GM12878 (cell line): ENCODE measurements at regions not wholly inside any gene's neighbourhood (a gene's known extent, or its start where the extent isn't known, plus 50 kb on each side); places are given as distances from the start of the nearest gene placed in this dataset.

Source experiments
- ATAC-seq: fragments of 200-7000 bp; cut with Tn5 transposase; 3 replicates; pipeline ENCODE4 v1.9.1; 2020; ENCODE audit warnings: mild to moderate bottlenecking, moderate library complexity
- BruUV-seq: library from RNA; stranded (reverse); fragments of 400-500 nt; replicated peaks from 2 replicates; lab custom pipeline; 2021; lab: Mats Ljungman, UMichigan
- CTCF ChIA-PET: fragments of 300-600 bp; sonication (Branson Sonifier 250); formaldehyde crosslinking; extraction: SDS; loops from one replicate; lab custom pipeline; 2021; ENCODE audit warnings: inconsistent platforms; lab: Yijun Ruan, JAX
- POLR2A ChIA-PET: fragments of 350-600 bp; formaldehyde crosslinking; extraction: SDS; loops from one replicate; lab custom pipeline; 2021; ENCODE audit warnings: inconsistent platforms; lab: Charles Lee
- RAD21 ChIA-PET: fragments of 300-600 bp; sonication (Branson Sonifier 250); formaldehyde crosslinking; loops from one replicate; lab custom pipeline; 2023; ENCODE audit warnings: antibody characterized with exemption; ENCODE audit not compliant: unreplicated experiment; lab: Charles Lee
- SMC1A ChIA-PET: fragments of 300-600 bp; sonication (Branson Sonifier 250); formaldehyde crosslinking; loops from one replicate; lab custom pipeline; 2023; ENCODE audit not compliant: unreplicated experiment, uncharacterized antibody; lab: Charles Lee
- DNase-seq: peaks from one replicate; pipeline ENCODE4 v3.0.0-alpha.2; 2011; ENCODE audit warnings: low read depth, low spot score
- FAIRE-seq: peaks from 3 replicates; lab custom pipeline; 2011; peaks lifted over from hg19 to GRCh38; lab: Jason Lieb, UNC
- H2AFZ ChIP-seq: 2 replicates; pipeline ENCODE4 v1.6.0; 2011; ENCODE audit warnings: low read depth, low read length, control low read depth; ENCODE audit not compliant: control insufficient read depth
- H3K27ac ChIP-seq: 2 replicates; pipeline ENCODE4 v1.5.1; 2011; ENCODE audit warnings: control low read depth; ENCODE audit not compliant: control insufficient read depth, insufficient read depth
- H3K27me3 ChIP-seq, 2 experiments: replicated peaks in 1 of 2; 2 replicates each; pipeline versions ENCODE4 v1.6.0 to v1.6.1; 2011; ENCODE audit warnings: low read length in 1 of 2; ENCODE audit not compliant: control insufficient read depth in 2 of 2, insufficient read depth in 2 of 2
- H3K36me3 ChIP-seq, 2 experiments: 2 replicates each; pipeline ENCODE4 v1.5.1; 2011; ENCODE audit warnings: low read length in 1 of 2; ENCODE audit not compliant: control insufficient read depth in 2 of 2, insufficient read depth in 2 of 2
- H3K4me1 ChIP-seq: 2 replicates; pipeline ENCODE4 v1.6.1; 2011; ENCODE audit warnings: mild to moderate bottlenecking, low read length, moderate library complexity, mixed read lengths; ENCODE audit not compliant: control insufficient read depth, insufficient read depth
- H3K4me2 ChIP-seq: 2 replicates; pipeline ENCODE4 v1.6.0; 2011; ENCODE audit warnings: control low read depth; ENCODE audit not compliant: control insufficient read depth, insufficient read depth
- H3K4me3 ChIP-seq: fragments of 200-600 bp; sonication (generic); 2 replicates; pipeline ENCODE4 v1.5.1; 2016
- H3K79me2 ChIP-seq: 2 replicates; pipeline ENCODE4 v1.6.0; 2011; ENCODE audit warnings: low read length; ENCODE audit not compliant: control insufficient read depth, insufficient read depth
- H3K9ac ChIP-seq: 2 replicates; pipeline ENCODE4 v1.8.0; 2011; ENCODE audit warnings: low read length, control low read depth, mixed read lengths; ENCODE audit not compliant: control insufficient read depth, insufficient read depth
- H3K9me3 ChIP-seq: replicated peaks from 3 replicates; pipeline ENCODE4 v1.5.1; 2011; ENCODE audit warnings: mild to moderate bottlenecking, low read length; ENCODE audit not compliant: control insufficient read depth, insufficient read depth
- H4K20me1 ChIP-seq: 2 replicates; pipeline ENCODE4 v1.6.0; 2011; ENCODE audit not compliant: control insufficient read depth, insufficient read depth
- CBFB ChIP-seq: IDR thresholded peaks from 2 replicates; pipeline ENCODE4 v1.6.1; 2016; ENCODE audit warnings: antibody characterized with exemption, low read depth
- CHD1 ChIP-seq: IDR thresholded peaks from 2 replicates; pipeline ENCODE4 v1.6.1; 2012; ENCODE audit warnings: low read depth, low read length, improper control_type of control experiment
- ELK1 ChIP-seq: IDR thresholded peaks from 2 replicates; pipeline ENCODE4 v1.6.1; 2012; ENCODE audit warnings: low read depth, low read length, improper control_type of control experiment
- HCFC1 ChIP-seq: fragments of 150-350 bp; IDR thresholded peaks from 2 replicates; pipeline ENCODE4 v1.6.1; 2014; ENCODE audit warnings: low read length
- HDAC2 ChIP-seq: fragments of 200-600 bp; sonication (generic); IDR thresholded peaks from 2 replicates; pipeline ENCODE4 v1.6.1; 2017
- IKZF1 ChIP-seq: fragments of 450-650 bp; conservative IDR thresholded peaks from 2 replicates; pipeline ENCODE4 v1.6.1; 2017; ENCODE audit warnings: antibody characterized with exemption, mild to moderate bottlenecking
- IKZF2 ChIP-seq, 2 experiments: fragments of 450-650 bp; IDR thresholded peaks; 2 replicates each; pipeline ENCODE4 v1.6.1; 2017; ENCODE audit warnings: mild to moderate bottlenecking in 2 of 2, moderate library complexity in 2 of 2
- NRF1 ChIP-seq: conservative IDR thresholded peaks from 2 replicates; pipeline ENCODE4 v1.6.1; 2011; ENCODE audit warnings: mild to moderate bottlenecking, low read depth, low read length, improper control_type of control experiment
- POLR2AphosphoS2 ChIP-seq: IDR thresholded peaks from 2 replicates; pipeline ENCODE4 v1.6.1; 2011; ENCODE audit warnings: low read depth, mild to moderate bottlenecking, low read length, improper control_type of control experiment, moderate library complexity
- RB1 ChIP-seq: fragments of 450-650 bp; formaldehyde crosslinking; IDR thresholded peaks from 2 replicates; pipeline ENCODE4 v1.6.1; 2017; ENCODE audit warnings: mild to moderate bottlenecking, borderline replicate concordance
- ZBTB4 ChIP-seq: fragments of 450-650 bp; formaldehyde crosslinking; IDR thresholded peaks from 2 replicates; pipeline ENCODE4 v1.4.0; 2022; ENCODE audit warnings: mild to moderate bottlenecking, moderate library complexity
- WGBS: methylation state at CpG from one replicate; pipeline ENCODE4 v1.1.6; 2016; ENCODE audit warnings: low lambda C conversion rate; ENCODE audit not compliant: insufficient replicate concordance, insufficient coverage; ENCODE audit errors: missing lambda C conversion rate; 5-methylcytosine and 5-hydroxymethylcytosine counted together
- in situ Hi-C: fragments of 300-500 bp; cut with MboI; formaldehyde crosslinking; loops from 9 replicates; pipeline ENCODE4 v1.14.3; 2018; ENCODE audit warnings: mixed read lengths
- intact Hi-C: fragments of 100-400 bp; cut with micrococcal nuclease; formaldehyde crosslinking; loops from one replicate; pipeline ENCODE4 v1.14.2; 2022; ENCODE audit not compliant: unreplicated experiment

DNA sequence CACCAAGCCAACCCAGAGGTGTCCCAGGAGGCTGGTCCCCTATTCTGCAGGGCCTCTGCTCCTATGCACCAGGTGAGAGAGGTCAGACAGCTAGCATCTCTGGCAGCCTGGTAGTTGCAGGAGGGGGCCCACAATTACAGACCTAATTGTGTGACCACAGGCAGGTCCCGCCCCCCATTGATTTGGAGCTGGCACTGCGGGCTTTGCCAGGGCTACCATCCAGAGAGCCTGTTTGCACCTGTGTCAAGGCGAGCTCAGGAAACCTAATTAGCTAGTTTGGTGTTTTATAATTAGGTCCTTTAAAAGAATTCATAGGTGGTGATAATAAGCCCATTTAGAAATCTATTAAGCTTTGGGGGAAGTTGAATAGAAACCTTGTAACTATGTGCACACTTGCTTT, 90.2 kb downstream of the MRM1 start:
- ATAC-seq (no peak), DNase-seq (no peak)
- intact Hi-C loops, result no loop called here
- no peak overlapping the region for H3K4me3 ChIP-seq
- no peaks in the 10 kb centered on the region for H3K9me3 ChIP-seq
- ChIA-PET CTCF (no interaction called here), RAD21 (interaction anchor here (0.5 kb wide), 1 partner anchor 311 kb away, joined by 3 read pairs; no protein-coding TSS in a partner anchor), POLR2A (no interaction called here), SMC1A (no interaction called here)
- no peak overlapping the region for H3K27ac ChIP-seq
- H3K4me2 ChIP-seq, result no peak overlapping the region
- no peaks in the 10 kb centered on the region for H4K20me1 ChIP-seq
- H3K36me3 ChIP-seq, result no peaks in the 10 kb centered on the region
- 2% methylated on average over 3 of the region's 3 CpGs for WGBS
- no peak overlapping the region for H2AFZ ChIP-seq
- H3K27me3 ChIP-seq, result no peaks in the 10 kb centered on the region; a peak in 2 of 4 replicates
- no peak overlapping the region for H3K9ac ChIP-seq
- H3K4me1 ChIP-seq, result peaks cover 8% of the 10 kb centered on the region
- no peaks in the 10 kb centered on the region for H3K79me2 ChIP-seq
- TF ChIP-seq CBFB (no peak), RB1 (no peak), HDAC2 (no peak), ZBTB4 (no peak), IKZF2 (IDR thresholded peaks at IDR 0.05) (no peak)
- TF ChIP-seq, all 136 proteins: peak for 0
- BruUV-seq, result no TSS peak
- in situ Hi-C loops, result no loop called here
- FAIRE-seq, result no peak

GRCh38 chr17:36695082-36695481, 93.7 kb downstream of the MRM1 start:
- ATAC-seq (no peak), FAIRE-seq (no peak), DNase-seq (no peak)
- no peaks in the 10 kb centered on the region for H3K36me3 ChIP-seq
- no peaks in the 10 kb centered on the region; a peak in 2 of 4 replicates for H3K27me3 ChIP-seq
- CTCF ChIA-PET, result no interaction called here
- no peak overlapping the region for H3K27ac ChIP-seq
- SMC1A ChIA-PET, result no interaction called here
- H4K20me1 ChIP-seq, result no peaks in the 10 kb centered on the region
- H3K4me3 ChIP-seq, result no peak overlapping the region
- H2AFZ ChIP-seq, result no peak overlapping the region
- RAD21 ChIA-PET, result no interaction called here
- WGBS, result 0% methylated on average over 3 of the region's 3 CpGs
- H3K9me3 ChIP-seq, result no peaks in the 10 kb centered on the region
- in situ Hi-C loops (no loop called here), intact Hi-C loops (no loop called here)
- no TSS peak for BruUV-seq
- H3K4me2 ChIP-seq, result no peak overlapping the region
- H3K4me1 ChIP-seq, result no peaks in the 10 kb centered on the region
- H3K79me2 ChIP-seq, result no peaks in the 10 kb centered on the region
- no peak overlapping the region for H3K9ac ChIP-seq
- POLR2A ChIA-PET, result no interaction called here
- TF ChIP-seq NRF1 (no peak), RB1 (no peak), ELK1 (no peak), POLR2AphosphoS2 (no peak), CHD1 (no peak), IKZF1 (no peak), HCFC1 (no peak), ZBTB4 (no peak)
